ENCODE measurements at regions not wholly inside any gene's neighbourhood (a gene's known extent, or its start where the extent isn't known, plus 50 kb on each side); places are given as distances from the start of the nearest gene placed in this dataset.

- Mint-ChIP-seq H3K27ac (no peak overlapping the region), H3K4me3 (no peak overlapping the region)
- ATAC-seq (replicated peaks): no peak
Observed at GRCh38 chrX:40331762-40332161, 234.0 kb upstream of the BCOR start.

GRCh38 chrX:40331353-40331752, 233.6 kb upstream of the BCOR start:
- DNase-seq (no peak), ATAC-seq (replicated peaks) (no peak)
- H3K9me3 Mint-ChIP-seq: peaks cover 0 to 1% of the 10 kb centered on the region in 2 donors
- no peak overlapping the region for H3K4me3 Mint-ChIP-seq
- no peaks in the 10 kb centered on the region for H3K4me1 Mint-ChIP-seq
- H3K27me3 Mint-ChIP-seq: peaks cover 0 to 14% of the 10 kb centered on the region in 2 donors
- no peaks in the 10 kb centered on the region for H3K36me3 Mint-ChIP-seq
- no peak overlapping the region for H3K27ac Mint-ChIP-seq

More at GRCh38 chrX:40331762-40332161, 234.0 kb upstream of the BCOR start:
- H3K9me3 Mint-ChIP-seq: peaks cover 0 to 1% of the 10 kb centered on the region in 2 donors
- H3K36me3 Mint-ChIP-seq: no peaks in the 10 kb centered on the region
- no peaks in the 10 kb centered on the region for H3K4me1 Mint-ChIP-seq
- peaks cover 0 to 14% of the 10 kb centered on the region in 2 donors for H3K27me3 Mint-ChIP-seq
- DNase-seq: no peak

- Mint-ChIP-seq H3K4me3 (no peak overlapping the region), H3K9me3 (peaks cover 0 to 1% of the 10 kb centered on the region in 2 donors), H3K27me3 (peaks cover 0 to 14% of the 10 kb centered on the region in 2 donors), H3K36me3 (no peaks in the 10 kb centered on the region), H3K4me1 (no peaks in the 10 kb centered on the region), H3K27ac (no peak overlapping the region)
- DNase-seq (no peak), ATAC-seq (replicated peaks) (no peak)
Observed at GRCh38 chrX:40329616-40330015, 231.9 kb upstream of the BCOR start.

GRCh38 chrX:40327085-40327484, 229.3 kb upstream of the BCOR start:
- Mint-ChIP-seq H3K27ac (no peak overlapping the region), H3K36me3 (no peaks in the 10 kb centered on the region), H3K4me3 (no peak overlapping the region), H3K9me3 (no peaks in the 10 kb centered on the region), H3K4me1 (no peaks in the 10 kb centered on the region), H3K27me3 (peaks cover 0 to 14% of the 10 kb centered on the region in 2 donors)
- ATAC-seq (replicated peaks) (no peak), DNase-seq (no peak)

- Mint-ChIP-seq H3K4me3 (no peak overlapping the region), H3K36me3 (no peaks in the 10 kb centered on the region), H3K27me3 (peaks cover 0 to 14% of the 10 kb centered on the region in 2 donors), H3K4me1 (no peaks in the 10 kb centered on the region), H3K9me3 (peaks cover under 1% of the 10 kb centered on the region in 2 donors), H3K27ac (no peak overlapping the region)
- DNase-seq (no peak), ATAC-seq (replicated peaks) (no peak)
Observed at GRCh38 chrX:40326186-40326965, 228.6 kb upstream of the BCOR start.

GRCh38 chrX:40325161-40325560, 227.4 kb upstream of the BCOR start:
- no peaks in the 10 kb centered on the region for H3K4me1 Mint-ChIP-seq
- ATAC-seq (replicated peaks) (no peak), DNase-seq (no peak)
- H3K27me3 Mint-ChIP-seq: peaks cover 0 to 14% of the 10 kb centered on the region in 2 donors
- H3K27ac Mint-ChIP-seq: no peak overlapping the region
- H3K4me3 Mint-ChIP-seq: no peak overlapping the region
- H3K9me3 Mint-ChIP-seq: peaks cover 9 to 10% of the 10 kb centered on the region in 2 donors
- peaks cover 4 to 5% of the 10 kb centered on the region in 2 donors for H3K36me3 Mint-ChIP-seq

- Mint-ChIP-seq H3K36me3 (peaks cover 4 to 5% of the 10 kb centered on the region in 2 donors), H3K27me3 (peaks cover 0 to 13% of the 10 kb centered on the region in 2 donors), H3K4me1 (no peaks in the 10 kb centered on the region), H3K27ac (no peak overlapping the region), H3K4me3 (no peak overlapping the region), H3K9me3 (peaks cover 9 to 10% of the 10 kb centered on the region in 2 donors)
- DNase-seq: no peak
- no peak for ATAC-seq (replicated peaks)
Observed at GRCh38 chrX:40323977-40324376, 226.2 kb upstream of the BCOR start.

GRCh38 chrX:40320819-40321218, 223.1 kb upstream of the BCOR start:
- Mint-ChIP-seq H3K27ac (no peak overlapping the region), H3K4me1 (no peaks in the 10 kb centered on the region), H3K27me3 (no peaks in the 10 kb centered on the region), H3K4me3 (no peak overlapping the region), H3K36me3 (peaks cover 8 to 14% of the 10 kb centered on the region in 2 donors), H3K9me3 (peaks cover 18 to 22% of the 10 kb centered on the region in 2 donors)
- no peak for DNase-seq
- ATAC-seq (replicated peaks): no peak

- no peaks in the 10 kb centered on the region for H3K4me1 Mint-ChIP-seq
- no peak for ATAC-seq (replicated peaks)
- DNase-seq: no peak
- H3K27ac Mint-ChIP-seq: no peak overlapping the region
- no peak overlapping the region for H3K4me3 Mint-ChIP-seq
- peaks cover 22 to 26% of the 10 kb centered on the region in 2 donors for H3K9me3 Mint-ChIP-seq
- H3K27me3 Mint-ChIP-seq: no peaks in the 10 kb centered on the region
- peaks cover 12 to 17% of the 10 kb centered on the region in 2 donors for H3K36me3 Mint-ChIP-seq
Observed at GRCh38 chrX:40318801-40319200, 221.0 kb upstream of the BCOR start.

GRCh38 chrX:40318076-40318475, 220.3 kb upstream of the BCOR start:
- peaks cover 22 to 32% of the 10 kb centered on the region in 2 donors for H3K9me3 Mint-ChIP-seq
- H3K27me3 Mint-ChIP-seq: peaks cover 0 to 4% of the 10 kb centered on the region in 2 donors
- no peak overlapping the region for H3K27ac Mint-ChIP-seq
- DNase-seq (no peak), ATAC-seq (replicated peaks) (no peak)
- no peak overlapping the region for H3K4me3 Mint-ChIP-seq
- peaks cover 12 to 17% of the 10 kb centered on the region in 2 donors for H3K36me3 Mint-ChIP-seq
- no peaks in the 10 kb centered on the region for H3K4me1 Mint-ChIP-seq

GRCh38 chrX:40316502-40316901, 218.7 kb upstream of the BCOR start:
- H3K9me3 Mint-ChIP-seq: peaks cover 22 to 32% of the 10 kb centered on the region in 2 donors
- H3K27me3 Mint-ChIP-seq: peaks cover 0 to 4% of the 10 kb centered on the region in 2 donors
- H3K27ac Mint-ChIP-seq: no peak overlapping the region
- no peaks in the 10 kb centered on the region for H3K4me1 Mint-ChIP-seq
- no peak overlapping the region for H3K4me3 Mint-ChIP-seq
- DNase-seq (no peak), ATAC-seq (replicated peaks) (no peak)
- H3K36me3 Mint-ChIP-seq: peaks cover 12 to 17% of the 10 kb centered on the region in 2 donors

- ATAC-seq (replicated peaks): no peak
Observed at GRCh38 chrX:40314070-40314469, 216.3 kb upstream of the BCOR start.

GRCh38 chrX:40313269-40313668, 215.5 kb upstream of the BCOR start:
- no peak overlapping the region for H3K4me3 Mint-ChIP-seq
- H3K9me3 Mint-ChIP-seq: peaks cover 13 to 22% of the 10 kb centered on the region in 2 donors
- peaks cover 8 to 12% of the 10 kb centered on the region in 2 donors for H3K36me3 Mint-ChIP-seq
- no peak overlapping the region for H3K27ac Mint-ChIP-seq
- peaks cover 0 to 9% of the 10 kb centered on the region in 2 donors for H3K27me3 Mint-ChIP-seq
- no peaks in the 10 kb centered on the region for H3K4me1 Mint-ChIP-seq
- DNase-seq (no peak), ATAC-seq (replicated peaks) (no peak)

More at GRCh38 chrX:40314070-40314469, 216.3 kb upstream of the BCOR start:
- Mint-ChIP-seq H3K9me3 (peaks cover 13 to 22% of the 10 kb centered on the region in 2 donors), H3K36me3 (peaks cover 8 to 12% of the 10 kb centered on the region in 2 donors), H3K27ac (no peak overlapping the region), H3K4me3 (no peak overlapping the region), H3K4me1 (no peaks in the 10 kb centered on the region), H3K27me3 (peaks cover 0 to 9% of the 10 kb centered on the region in 2 donors)
- DNase-seq: no peak

- ATAC-seq (replicated peaks): no peak
- Mint-ChIP-seq H3K4me3 (no peak overlapping the region), H3K4me1 (no peaks in the 10 kb centered on the region), H3K27ac (no peak overlapping the region), H3K36me3 (no peaks in the 10 kb centered on the region), H3K27me3 (peaks cover 0 to 9% of the 10 kb centered on the region in 2 donors), H3K9me3 (peaks cover 1 to 6% of the 10 kb centered on the region in 2 donors)
- DNase-seq: no peak
Observed at GRCh38 chrX:40310447-40310846, 212.7 kb upstream of the BCOR start.

- peaks cover 0 to 9% of the 10 kb centered on the region in 2 donors for H3K27me3 Mint-ChIP-seq
- ATAC-seq (replicated peaks) (no peak), DNase-seq (no peak)
- no peaks in the 10 kb centered on the region for H3K36me3 Mint-ChIP-seq
- no peaks in the 10 kb centered on the region for H3K4me1 Mint-ChIP-seq
- H3K9me3 Mint-ChIP-seq: peaks cover 0 to 6% of the 10 kb centered on the region in 2 donors
- no peak overlapping the region for H3K27ac Mint-ChIP-seq
- no peak overlapping the region for H3K4me3 Mint-ChIP-seq
Observed at GRCh38 chrX:40310016-40310415, 212.3 kb upstream of the BCOR start.

All from stimulated activated naive B cell treated with anti-CD40 and anti-IgM and Interleukin-4, amounts not matched to agents 10 μg/mL and 1 μg/mL and 100 μg/mL, for 72 hours (primary cell).